ENCODE measurements at regions not wholly inside any gene's neighbourhood (a gene's known extent, or its start where the extent isn't known, plus 50 kb on each side); places are given as distances from the start of the nearest gene placed in this dataset.
"Not testable (repeated sequence)": the region's sequence is repeated elsewhere in the genome, so short reads cannot be mapped to it uniquely, and the experiment has no call there.

- H3K4me3 ChIP-seq (ENCODE audit: low read depth, low read length): no peak overlapping the region
- DNase-seq (ENCODE audit: low read depth): no peak
- no peak for TF ChIP-seq CTCF (conservative IDR thresholded peaks at IDR 0.05; ENCODE audit: low read depth, low read length)
Observed at GRCh38 chr9:13026956-13027355, 252.1 kb downstream of the LURAP1L start.

GRCh38 chr9:13027879-13028278, 251.6 kb downstream of the MPDZ start:
- no peak for DNase-seq (ENCODE audit: low read depth)
- no peak for TF ChIP-seq CTCF (conservative IDR thresholded peaks at IDR 0.05; ENCODE audit: low read depth, low read length)
- no peak overlapping the region for H3K4me3 ChIP-seq (ENCODE audit: low read depth, low read length)

- no peak overlapping the region for H3K4me3 ChIP-seq (ENCODE audit: low read depth, low read length)
Observed at GRCh38 chr9:13032585-13032984, 246.9 kb downstream of the MPDZ start.

GRCh38 chr9:13033959-13034693, 245.4 kb downstream of the MPDZ start:
- H3K4me3 ChIP-seq (ENCODE audit: low read depth, low read length): peak overlapping the region; percentile 42
- peak; percentile 87 for TF ChIP-seq CTCF (conservative IDR thresholded peaks at IDR 0.05; ENCODE audit: low read depth, low read length)
- peak; percentile 12 for DNase-seq (ENCODE audit: low read depth)

More at GRCh38 chr9:13032585-13032984, 246.9 kb downstream of the MPDZ start:
- DNase-seq (ENCODE audit: low read depth): no peak
- no peak for TF ChIP-seq CTCF (conservative IDR thresholded peaks at IDR 0.05; ENCODE audit: low read depth, low read length)

GRCh38 chr9:13034694-13035002, 244.8 kb downstream of the MPDZ start:
- no peak for TF ChIP-seq CTCF (conservative IDR thresholded peaks at IDR 0.05; ENCODE audit: low read depth, low read length)
- no peak for DNase-seq (ENCODE audit: low read depth)
- H3K4me3 ChIP-seq (ENCODE audit: low read depth, low read length): peak overlapping the region; percentile 42

GRCh38 chr9:13035822-13036221, 243.7 kb downstream of the MPDZ start:
- no peak for TF ChIP-seq CTCF (conservative IDR thresholded peaks at IDR 0.05; ENCODE audit: low read depth, low read length)
- no peak overlapping the region for H3K4me3 ChIP-seq (ENCODE audit: low read depth, low read length)
- DNase-seq (ENCODE audit: low read depth): no peak

GRCh38 chr9:13037808-13038207, 241.7 kb downstream of the MPDZ start:
- not testable (repeated sequence) for H3K4me3 ChIP-seq (ENCODE audit: low read depth, low read length); DNase-seq (ENCODE audit: low read depth)
